Astrocyte (in vitro differentiated cells and primary cell): ENCODE measurements at regions not wholly inside any gene's neighbourhood (a gene's known extent, or its start where the extent isn't known, plus 50 kb on each side); places are given as distances from the start of the nearest gene placed in this dataset.

ENCODE experiments used
- DNase-seq: peaks from one replicate; pipeline ENCODE4 v3.0.0-alpha.2; 2010; ENCODE audit warnings: low read depth
- FAIRE-seq: peaks from 2 replicates; lab custom pipeline; 2011; peaks lifted over from hg19 to GRCh38; lab: Jason Lieb, UNC
- H2AFZ ChIP-seq: 2 replicates; pipeline ENCODE4 v1.6.0; 2012; ENCODE audit warnings: low read depth, low read length, inconsistent platforms
- H3K27ac ChIP-seq: 2 replicates; pipeline ENCODE4 v1.5.1; 2011; ENCODE audit warnings: low read depth, low read length, inconsistent platforms
- H3K27me3 ChIP-seq: 2 replicates; pipeline ENCODE4 v1.6.0; 2011; ENCODE audit warnings: low read length, inconsistent platforms; ENCODE audit not compliant: insufficient read depth
- H3K36me3 ChIP-seq: 2 replicates; pipeline ENCODE4 v1.5.1; 2011; ENCODE audit warnings: low read length, inconsistent platforms; ENCODE audit not compliant: insufficient read depth
- H3K4me1 ChIP-seq: 2 replicates; pipeline ENCODE4 v1.5.1; 2011; ENCODE audit warnings: low read length, inconsistent platforms; ENCODE audit not compliant: insufficient read depth
- H3K4me2 ChIP-seq: 2 replicates; pipeline ENCODE4 v1.6.0; 2012; ENCODE audit warnings: low read length, inconsistent platforms
- H3K4me3 ChIP-seq: 2 replicates; pipeline ENCODE4 v1.5.1; 2011; ENCODE audit warnings: low read depth, mild to moderate bottlenecking, low read length, inconsistent platforms; ENCODE audit not compliant: insufficient read depth
- H3K79me2 ChIP-seq: 2 replicates; pipeline ENCODE4 v1.6.0; 2012; ENCODE audit warnings: mild to moderate bottlenecking, low read length, inconsistent platforms; ENCODE audit not compliant: insufficient read depth
- H3K9ac ChIP-seq: 2 replicates; pipeline ENCODE4 v1.6.0; 2012; ENCODE audit warnings: mild to moderate bottlenecking, low read length, inconsistent platforms
- H3K9me3 ChIP-seq: 2 replicates; pipeline ENCODE4 v1.5.1; 2012; ENCODE audit warnings: low read depth, mild to moderate bottlenecking, low read length, inconsistent platforms; ENCODE audit not compliant: insufficient read depth
- H4K20me1 ChIP-seq: 2 replicates; pipeline ENCODE4 v1.6.0; 2012; ENCODE audit warnings: low read length, inconsistent platforms; ENCODE audit not compliant: insufficient read depth
- H3K27ac Mint-ChIP-seq: one replicate; pipeline ENCODE4 v1.8.0; 2021; ENCODE audit warnings: mild to moderate bottlenecking, mixed read lengths; ENCODE audit not compliant: unreplicated experiment
- H3K27me3 Mint-ChIP-seq: one replicate; pipeline ENCODE4 v1.8.0; 2021; ENCODE audit warnings: low read depth, mixed read lengths; ENCODE audit not compliant: unreplicated experiment
- H3K36me3 Mint-ChIP-seq: one replicate; pipeline ENCODE4 v1.8.0; 2021; ENCODE audit warnings: low read depth, mixed read lengths; ENCODE audit not compliant: unreplicated experiment
- H3K4me1 Mint-ChIP-seq: one replicate; pipeline ENCODE4 v1.8.0; 2021; ENCODE audit warnings: low read depth, mixed read lengths; ENCODE audit not compliant: unreplicated experiment
- H3K4me3 Mint-ChIP-seq: one replicate; pipeline ENCODE4 v1.8.0; 2021; ENCODE audit warnings: mild to moderate bottlenecking, moderate library complexity, mixed read lengths; ENCODE audit not compliant: unreplicated experiment
- H3K9me3 Mint-ChIP-seq: one replicate; pipeline ENCODE4 v1.8.0; 2021; ENCODE audit warnings: mild to moderate bottlenecking, mixed read lengths; ENCODE audit not compliant: unreplicated experiment
- CTCF ChIP-seq: IDR thresholded peaks from 2 replicates; pipeline ENCODE4 v1.5.1; 2011; ENCODE audit warnings: low read depth, mild to moderate bottlenecking, inconsistent platforms, low read length, moderate library complexity; ENCODE audit not compliant: insufficient read depth
- EZH2 ChIP-seq: IDR thresholded peaks from 2 replicates; pipeline ENCODE4 v1.6.1; 2012; ENCODE audit warnings: mild to moderate bottlenecking, low read length, inconsistent platforms; ENCODE audit not compliant: insufficient read depth

GRCh38 chr1:55882931-55883330, 667.8 kb upstream of the USP24 start:
- Histone ChIP-seq H3K9ac (no peak overlapping the region), H3K79me2 (no peaks in the 10 kb centered on the region), H3K36me3 (no peaks in the 10 kb centered on the region), H3K4me1 (no peaks in the 10 kb centered on the region), H2AFZ (no peak overlapping the region), H4K20me1 (no peaks in the 10 kb centered on the region), H3K9me3 (no peaks in the 10 kb centered on the region), H3K4me3 (no peak overlapping the region), H3K27me3 (no peaks in the 10 kb centered on the region), H3K4me2 (no peak overlapping the region), H3K27ac (no peak overlapping the region)
- H3K27me3 Mint-ChIP-seq = peaks cover 21% of the 10 kb centered on the region
- H3K9me3 Mint-ChIP-seq = no peaks in the 10 kb centered on the region
- no peak for FAIRE-seq
- no peak overlapping the region for H3K4me3 Mint-ChIP-seq
- H3K4me1 Mint-ChIP-seq = no peaks in the 10 kb centered on the region
- H3K36me3 Mint-ChIP-seq = no peaks in the 10 kb centered on the region
- no peak overlapping the region for H3K27ac Mint-ChIP-seq
- TF ChIP-seq CTCF (no peak), EZH2 (no peak)
- DNase-seq = no peak

- peaks cover 29% of the 10 kb centered on the region for H3K27me3 Mint-ChIP-seq
- no peak for FAIRE-seq
- no peak for DNase-seq
- H3K9me3 Mint-ChIP-seq = no peaks in the 10 kb centered on the region
- TF ChIP-seq EZH2 = no peak
- TF ChIP-seq CTCF = no peak
- Histone ChIP-seq H2AFZ (no peak overlapping the region), H3K36me3 (no peaks in the 10 kb centered on the region), H3K4me1 (no peaks in the 10 kb centered on the region), H3K4me3 (no peak overlapping the region), H3K27me3 (no peaks in the 10 kb centered on the region), H3K9ac (no peak overlapping the region), H3K27ac (no peak overlapping the region), H4K20me1 (no peaks in the 10 kb centered on the region), H3K9me3 (no peaks in the 10 kb centered on the region), H3K79me2 (no peaks in the 10 kb centered on the region), H3K4me2 (no peak overlapping the region)
- H3K27ac Mint-ChIP-seq = no peak overlapping the region
- H3K4me1 Mint-ChIP-seq = no peaks in the 10 kb centered on the region
- no peaks in the 10 kb centered on the region for H3K36me3 Mint-ChIP-seq
- H3K4me3 Mint-ChIP-seq = no peak overlapping the region
Observed at GRCh38 chr1:55879346-55879745, 664.2 kb upstream of the USP24 start.

- Histone ChIP-seq H3K9ac (no peak overlapping the region), H3K4me1 (no peaks in the 10 kb centered on the region), H3K4me2 (no peak overlapping the region), H2AFZ (no peak overlapping the region), H3K36me3 (no peaks in the 10 kb centered on the region), H3K27me3 (no peaks in the 10 kb centered on the region), H3K27ac (no peak overlapping the region), H3K79me2 (no peaks in the 10 kb centered on the region), H3K9me3 (no peaks in the 10 kb centered on the region), H3K4me3 (no peak overlapping the region), H4K20me1 (no peaks in the 10 kb centered on the region)
- FAIRE-seq (no peak), DNase-seq (no peak)
- Mint-ChIP-seq H3K27ac (no peak overlapping the region), H3K36me3 (no peaks in the 10 kb centered on the region), H3K27me3 (peaks cover 37% of the 10 kb centered on the region), H3K4me3 (no peak overlapping the region), H3K4me1 (no peaks in the 10 kb centered on the region), H3K9me3 (no peaks in the 10 kb centered on the region)
- TF ChIP-seq EZH2 (no peak), CTCF (no peak)
Observed at GRCh38 chr1:55877437-55878232, 662.5 kb upstream of the USP24 start.
